Kasumi-1 (cell line): ENCODE measurements at regions not wholly inside any gene's neighbourhood (a gene's known extent, or its start where the extent isn't known, plus 50 kb on each side); places are given as distances from the start of the nearest gene placed in this dataset.
A peak's percentile ranks its signal among the peaks of the same experiment; 100 is the strongest.

Source experiments
- DNase-seq, 2 experiments: peaks; one replicate each; lab custom pipeline; 2025; lab: John Stamatoyannopoulos, UW

DNA sequence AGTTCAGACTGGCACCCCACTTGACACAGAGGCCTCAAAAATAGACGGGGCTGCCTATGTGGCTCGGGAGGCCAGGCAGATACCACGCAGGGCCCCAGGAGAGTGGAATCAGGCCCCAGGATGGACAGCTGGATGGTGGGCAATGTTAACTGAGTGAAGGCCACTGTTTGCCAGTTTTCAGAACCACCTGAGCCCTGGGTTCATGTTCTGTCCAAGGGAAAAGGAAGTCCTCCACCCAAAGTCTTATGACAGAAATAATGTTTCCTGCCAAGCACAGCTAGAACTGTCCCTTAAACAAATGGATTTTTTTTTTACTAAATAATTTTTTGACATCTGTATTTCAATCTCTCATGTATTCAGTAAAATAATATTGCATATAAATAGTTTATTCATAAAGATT lies 228.4 kb downstream of the KLF13 start:
- no peak for DNase-seq

DNA sequence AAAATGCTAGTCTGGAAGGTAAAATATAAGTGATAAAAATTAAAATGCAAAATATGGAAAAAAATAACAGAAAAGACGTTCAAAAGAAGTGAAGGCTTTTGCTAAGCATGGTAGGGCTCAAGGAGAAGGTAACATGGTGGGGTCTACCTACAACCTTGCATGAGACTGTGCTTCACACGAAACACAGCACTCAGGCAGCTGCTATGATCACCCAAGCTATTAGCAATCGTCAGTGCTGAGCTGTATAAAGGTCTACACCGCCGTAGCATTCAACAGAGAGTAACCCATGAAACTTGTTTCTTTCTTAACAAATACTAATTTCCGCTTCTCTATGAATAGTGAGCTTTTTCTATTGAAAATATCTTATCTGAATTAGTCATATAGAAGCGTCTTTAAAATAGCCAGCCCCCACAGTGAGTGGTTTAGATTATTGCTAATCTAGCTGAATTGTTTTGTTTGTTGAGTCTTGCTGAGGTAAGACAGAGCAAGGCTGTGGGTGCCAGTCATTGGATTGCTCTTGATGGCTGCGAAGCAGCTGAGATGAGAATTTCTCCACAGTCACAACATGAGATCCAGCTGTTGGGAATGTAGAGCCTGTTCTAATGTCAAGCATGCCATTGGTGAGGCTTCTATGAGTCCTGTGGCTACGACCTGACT lies 230.0 kb downstream of the KLF13 start:
- no peak for DNase-seq

DNA sequence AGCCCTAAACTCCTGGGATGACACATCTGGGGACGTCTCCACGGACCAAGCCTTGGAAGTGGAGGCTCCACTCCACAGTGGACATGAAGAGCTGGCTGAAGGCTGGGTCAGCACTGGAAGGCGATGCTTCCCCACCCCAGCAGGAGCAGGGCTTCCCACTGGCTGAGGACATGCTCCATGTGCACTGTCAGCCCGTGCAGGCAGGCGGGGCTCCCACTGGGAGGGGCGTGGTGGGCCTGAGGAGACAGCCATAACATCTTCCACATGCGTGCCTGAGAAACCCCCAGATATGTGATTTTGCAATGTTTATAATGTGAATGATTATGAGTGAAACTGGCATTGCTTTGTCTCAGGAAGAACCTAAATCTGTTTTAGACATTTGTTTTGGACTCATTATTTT lies 231.3 kb downstream of the KLF13 start:
- no peak for DNase-seq

DNA sequence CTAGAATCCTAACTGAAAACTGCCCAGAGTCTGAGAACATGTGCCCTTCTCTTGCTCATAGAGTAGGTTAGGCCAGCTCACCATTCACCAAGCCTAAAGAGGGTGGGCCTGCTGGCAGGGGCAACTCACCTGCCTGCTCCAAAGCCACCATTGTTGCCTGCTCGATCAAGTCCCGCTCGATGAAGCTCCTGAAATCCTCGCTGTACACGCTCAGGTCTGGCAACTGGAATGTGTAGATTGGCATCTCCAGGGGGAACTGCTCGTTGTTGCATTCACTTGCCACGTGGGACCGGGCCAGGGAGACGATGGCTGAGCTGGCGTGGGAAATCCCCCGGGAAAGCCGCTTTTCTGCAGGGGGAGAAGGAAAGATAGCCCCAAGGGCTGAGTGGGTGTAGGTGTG lies 232.2 kb downstream of the KLF13 start:
- no peak for DNase-seq

DNA sequence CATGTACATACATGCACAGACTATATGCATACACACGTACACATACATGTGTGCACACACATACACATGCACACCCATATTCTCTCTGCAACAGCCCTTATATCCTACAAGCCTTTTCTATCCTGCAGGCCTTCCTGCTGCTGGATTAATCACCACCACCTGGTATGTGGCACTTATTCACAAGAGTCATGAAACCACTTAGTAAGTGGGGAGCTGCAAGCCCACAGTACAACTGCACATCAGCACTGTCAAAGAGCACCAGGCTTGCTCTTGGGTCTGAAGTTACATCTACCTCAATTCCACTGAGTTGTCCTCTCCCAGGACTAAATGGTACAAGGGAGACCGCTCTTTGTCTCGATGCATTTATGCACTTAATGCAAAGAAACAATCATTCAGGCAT lies 233.2 kb downstream of the KLF13 start:
- DNase-seq = no peak

DNA sequence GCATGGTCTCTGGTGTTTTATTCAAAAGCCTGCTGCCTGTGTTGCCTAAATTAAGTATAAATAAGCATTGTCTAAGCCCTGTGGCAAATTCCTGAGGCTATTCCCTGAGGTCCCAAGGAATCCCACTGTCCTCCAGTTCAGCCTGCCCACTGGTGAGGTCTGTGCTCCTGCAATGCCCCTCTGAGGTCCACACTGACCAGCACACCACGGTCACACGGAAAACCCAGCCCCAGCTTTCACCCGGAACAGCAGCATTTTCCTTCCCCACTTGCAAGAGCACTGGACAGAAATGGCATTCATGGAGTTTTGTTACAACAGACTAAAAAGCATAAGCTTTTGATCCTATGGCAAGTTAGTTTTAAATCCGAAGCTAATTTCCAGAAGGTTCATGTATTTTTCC lies 234.0 kb downstream of the KLF13 start:
- DNase-seq = no peak

DNA sequence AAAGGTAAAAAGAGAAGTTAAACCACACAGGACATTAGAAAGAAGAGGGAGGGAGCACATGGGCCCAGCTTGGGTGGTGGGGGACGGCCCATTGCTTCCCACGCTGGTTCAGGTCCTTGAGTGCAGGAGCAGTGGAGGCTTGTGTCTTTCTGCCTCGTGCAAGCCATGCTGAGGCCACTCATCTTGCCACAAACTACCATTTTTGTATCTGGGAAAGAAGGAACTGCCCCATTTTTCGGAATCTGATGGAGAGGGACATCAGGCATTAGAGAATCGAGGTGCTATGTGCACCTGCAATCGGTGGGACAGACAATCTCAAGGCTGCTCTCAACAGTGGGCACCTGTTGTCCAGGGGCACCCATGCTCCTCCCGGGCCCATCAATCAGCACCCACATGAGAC lies 234.5 kb downstream of the KLF13 start:
- DNase-seq = no peak

DNA sequence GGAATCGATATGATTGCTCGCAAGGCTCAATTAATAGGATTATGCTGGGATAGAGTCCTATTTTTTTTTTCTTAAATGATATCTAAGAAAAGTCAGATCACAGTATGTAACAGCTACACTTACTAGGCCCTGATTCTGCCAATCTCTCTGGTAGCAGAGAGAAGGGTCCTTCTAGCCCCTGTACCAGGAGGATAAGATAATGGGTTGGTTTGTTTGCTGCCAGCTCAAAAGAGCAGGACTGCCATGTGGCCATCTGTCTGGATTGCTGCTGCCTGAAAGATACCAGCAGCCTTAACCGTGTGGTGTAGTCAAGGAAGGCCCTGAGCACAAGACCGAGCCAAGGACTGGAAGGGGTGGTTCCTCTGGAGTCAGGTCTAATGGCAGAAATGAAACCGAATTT lies 236.4 kb downstream of the KLF13 start:
- no peak for DNase-seq

DNA sequence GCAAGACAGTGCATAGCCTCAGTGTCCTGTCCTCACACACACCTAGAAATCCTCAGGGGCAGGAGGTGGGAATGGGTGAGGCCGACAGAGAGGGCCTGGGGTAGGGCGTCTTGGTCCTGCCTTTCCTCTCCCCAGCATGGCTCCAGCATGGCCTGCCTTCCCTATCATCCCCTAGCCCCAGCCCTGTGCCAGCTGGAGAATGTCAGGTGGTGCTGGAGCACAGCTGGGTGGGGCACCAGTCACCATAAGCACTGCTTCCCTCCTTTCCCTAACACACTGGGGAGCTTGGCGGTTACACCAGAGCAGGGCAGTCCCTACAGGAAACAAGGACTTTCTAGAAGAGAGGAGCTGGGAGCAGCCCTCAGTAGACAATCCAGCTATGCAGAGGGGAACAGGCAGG lies 236.8 kb downstream of the KLF13 start:
- no peak for DNase-seq

DNA sequence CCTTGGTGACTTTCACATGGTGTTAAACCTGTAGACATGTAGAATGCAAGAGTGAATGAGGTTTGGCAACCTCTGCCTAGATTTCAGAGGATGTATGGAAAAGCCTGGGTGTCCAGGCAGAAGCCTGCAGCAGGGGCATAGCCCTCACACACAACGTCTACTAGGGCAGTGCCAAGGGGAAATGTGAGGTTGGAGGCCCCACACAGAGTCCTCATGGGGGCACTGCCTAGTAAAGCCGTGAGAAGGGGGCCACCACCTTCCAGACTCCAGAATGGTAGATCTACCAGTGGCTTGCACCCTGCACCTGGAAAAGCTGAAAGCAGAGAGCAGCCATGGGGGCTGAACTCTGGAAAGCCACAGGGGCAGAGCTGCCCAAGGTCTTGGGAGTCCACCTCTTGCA lies 241.2 kb downstream of the KLF13 start:
- no peak for DNase-seq

DNA sequence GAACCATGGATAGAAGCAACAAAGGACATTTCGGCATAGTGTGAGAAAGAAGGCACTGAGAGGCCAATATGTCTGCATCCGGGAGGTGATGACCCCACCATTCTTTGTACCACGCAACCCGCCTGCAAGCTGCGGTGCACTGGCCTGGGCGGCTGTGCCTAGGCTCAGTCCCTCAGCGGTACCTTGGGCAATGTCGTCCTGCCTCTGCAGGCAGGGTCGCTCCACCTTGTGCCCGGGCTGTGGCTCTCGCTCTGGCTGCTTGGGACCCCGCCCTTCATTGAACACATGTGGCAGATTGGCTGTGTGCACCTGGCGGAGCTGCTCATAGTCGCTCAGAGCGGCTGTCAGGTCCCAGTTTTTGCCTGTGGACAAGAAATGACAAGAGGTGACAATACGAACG lies 243.2 kb downstream of the KLF13 start:
- DNase-seq = no peak

DNA sequence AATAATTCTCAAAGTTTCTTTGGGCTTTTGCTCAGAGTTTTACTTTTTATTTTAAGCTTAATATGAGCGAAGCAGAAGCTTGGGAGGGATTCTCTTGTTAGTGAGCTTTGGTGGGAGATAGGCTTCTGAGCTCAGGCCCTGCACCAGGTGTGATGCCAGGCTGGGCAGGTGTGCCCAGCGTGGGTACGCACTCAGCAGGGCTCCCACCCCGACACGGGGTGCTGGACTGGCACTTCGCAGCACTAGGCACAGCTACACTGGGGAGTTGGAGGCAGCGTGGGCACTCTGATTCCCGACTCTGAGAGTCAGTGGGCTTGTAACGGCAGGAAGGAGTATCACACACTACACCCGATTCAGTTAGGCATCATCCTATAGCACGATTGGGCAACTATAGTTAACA lies 244.0 kb downstream of the KLF13 start:
- no peak for DNase-seq

DNA sequence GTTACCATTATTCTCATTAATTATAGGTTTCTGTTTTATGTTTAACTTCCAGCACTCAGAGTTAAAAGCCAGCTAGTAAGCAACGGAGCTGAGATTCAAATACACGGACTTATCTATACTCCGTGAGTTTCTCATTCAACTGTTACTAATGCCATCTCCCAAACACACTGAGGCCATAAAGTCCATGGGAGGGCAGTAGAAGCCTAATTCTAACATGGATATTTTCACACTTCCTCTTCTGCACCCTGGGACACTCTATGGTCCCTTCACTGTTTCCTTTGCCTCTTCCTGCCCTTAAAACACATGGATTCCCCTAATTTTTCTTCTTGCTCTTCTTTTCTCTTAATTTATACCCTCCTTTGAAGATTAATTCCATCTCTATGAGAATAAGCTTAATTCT lies 245.0 kb downstream of the KLF13 start:
- peak; percentile 6 to 28 for DNase-seq

DNA sequence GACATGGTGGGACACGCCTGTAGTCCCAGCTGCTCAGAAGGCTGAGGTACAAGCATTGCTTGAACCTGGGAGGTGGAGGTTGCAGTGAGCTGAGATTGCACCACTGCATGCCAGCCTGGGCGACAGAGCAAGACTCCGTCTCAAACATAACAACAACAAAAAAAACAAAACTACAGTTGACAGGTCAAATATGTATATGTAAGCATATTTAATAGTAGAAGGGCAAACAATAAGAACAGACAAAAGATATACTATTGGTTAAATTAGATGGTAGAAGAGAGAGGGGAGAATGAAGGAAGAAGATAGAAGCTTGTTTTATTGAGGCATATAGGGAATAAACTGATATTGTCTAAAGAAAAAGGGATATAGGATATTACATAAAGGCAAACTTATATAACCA lies 247.1 kb downstream of the KLF13 start:
- DNase-seq = no peak

DNA sequence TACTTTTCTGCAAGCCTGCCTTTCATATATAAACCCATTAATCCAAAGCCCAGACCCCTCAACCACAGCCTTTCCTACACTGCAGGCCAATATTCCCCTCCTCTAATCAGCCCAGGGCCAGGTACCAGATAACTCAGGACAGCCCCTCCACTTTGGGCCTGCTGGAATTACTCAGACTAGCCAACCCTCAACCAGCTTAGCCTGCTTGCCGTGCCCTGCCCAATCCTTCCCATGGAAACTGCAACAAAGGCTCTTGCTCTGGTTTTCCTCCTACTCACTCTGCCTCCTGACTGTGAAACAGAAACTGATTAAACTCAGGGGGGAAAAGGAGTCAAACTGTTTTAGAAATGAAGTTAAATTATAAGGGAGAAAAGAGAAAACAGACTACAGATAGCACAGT lies 248.1 kb downstream of the KLF13 start:
- DNase-seq = no peak

DNA sequence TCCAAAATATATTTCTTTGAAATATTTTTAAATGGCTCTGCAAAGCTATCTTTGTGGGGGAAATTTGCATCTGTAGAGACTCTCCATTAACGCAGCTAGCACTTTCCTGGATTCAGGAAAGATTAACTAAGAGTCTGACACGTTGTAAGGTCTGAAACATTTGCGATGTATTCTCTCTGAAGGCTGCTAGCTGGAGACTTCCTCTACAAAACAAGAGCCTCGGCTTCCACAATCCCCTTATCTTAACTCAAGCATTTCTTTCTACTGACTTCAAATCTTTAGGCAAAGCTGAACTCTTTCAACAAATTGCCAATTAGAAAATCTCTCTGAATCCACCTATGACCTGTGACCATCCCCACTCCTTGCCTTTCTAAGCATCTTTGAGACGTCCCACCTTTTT lies 250.5 kb downstream of the KLF13 start:
- DNase-seq = no peak

DNA sequence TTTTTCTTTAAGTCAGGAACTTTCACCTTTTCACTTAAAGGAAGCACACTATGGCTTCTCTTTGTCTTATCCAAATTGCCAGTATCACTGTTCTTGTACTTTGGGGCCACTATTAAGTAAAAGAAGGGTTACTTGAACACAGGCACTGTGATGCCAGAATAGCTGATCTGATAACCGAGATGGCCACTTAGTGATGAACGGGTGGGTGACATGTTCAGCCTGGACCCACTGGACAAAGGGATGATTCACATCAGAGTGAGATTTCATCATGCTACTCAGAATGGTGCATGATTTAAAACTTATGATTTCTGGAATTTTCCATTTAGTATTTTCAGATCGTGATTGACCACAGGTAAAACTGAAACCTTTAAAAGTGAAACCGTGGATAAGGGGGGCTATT lies 252.6 kb downstream of the KLF13 start:
- no peak for DNase-seq

DNA sequence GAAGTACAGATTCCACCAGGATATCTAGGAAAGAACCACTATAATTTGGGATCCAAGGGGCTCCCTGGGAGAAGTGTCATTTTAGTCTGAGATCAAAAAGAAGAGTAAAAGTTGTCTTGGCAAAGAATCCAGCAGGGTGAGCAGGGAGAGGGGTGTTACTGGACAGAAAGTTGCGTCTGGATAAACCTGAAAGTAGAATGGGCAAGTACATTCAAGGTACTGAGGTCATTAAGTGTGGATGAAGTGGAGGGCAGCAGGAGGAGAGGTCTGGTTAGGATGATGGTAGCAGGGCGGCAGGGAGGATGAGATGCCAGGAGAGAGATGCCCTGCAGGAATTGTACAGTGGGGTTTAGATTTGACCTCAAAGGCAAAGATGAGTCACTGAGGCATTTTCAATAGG lies 253.3 kb downstream of the KLF13 start:
- no peak for DNase-seq

DNA sequence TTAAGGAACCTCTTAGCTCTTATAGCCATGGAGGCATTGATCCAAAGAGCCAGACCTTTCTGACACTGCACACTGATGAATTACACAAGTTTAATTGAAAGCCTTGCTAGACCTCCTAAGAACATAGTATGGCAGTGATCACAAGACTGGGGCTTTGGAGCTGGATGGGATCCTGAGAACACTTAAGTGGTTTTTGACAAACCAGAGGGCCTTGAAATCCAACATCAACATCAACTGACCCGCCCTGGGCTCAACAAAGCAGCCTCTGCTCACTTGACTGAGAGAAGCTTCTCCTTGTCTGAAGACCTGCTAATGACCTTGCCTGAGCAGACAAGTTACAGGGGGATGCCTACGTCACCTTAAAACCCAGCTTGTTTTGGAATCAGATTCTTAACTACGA lies 257.6 kb downstream of the KLF13 start:
- no peak for DNase-seq

DNA sequence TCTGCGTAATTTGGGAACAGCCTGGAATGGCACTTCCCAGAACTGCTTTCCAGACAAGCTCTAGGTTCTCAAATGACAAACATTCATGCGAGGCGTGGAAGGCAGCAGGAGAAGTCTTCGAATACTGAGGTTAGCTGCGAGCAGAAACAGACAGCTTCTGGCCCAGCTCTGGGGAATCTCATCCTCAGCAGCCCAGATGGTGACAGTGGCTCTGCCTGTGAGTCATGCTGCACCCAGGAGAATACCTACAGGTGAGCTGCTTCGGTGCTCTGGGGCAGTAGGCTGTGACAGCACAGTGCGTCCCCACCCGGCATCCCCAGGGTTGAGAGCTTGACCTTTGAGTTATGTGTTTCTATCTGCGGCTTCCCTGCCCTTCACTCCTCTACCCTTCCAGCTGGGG lies 258.6 kb downstream of the KLF13 start:
- no peak for DNase-seq

DNA sequence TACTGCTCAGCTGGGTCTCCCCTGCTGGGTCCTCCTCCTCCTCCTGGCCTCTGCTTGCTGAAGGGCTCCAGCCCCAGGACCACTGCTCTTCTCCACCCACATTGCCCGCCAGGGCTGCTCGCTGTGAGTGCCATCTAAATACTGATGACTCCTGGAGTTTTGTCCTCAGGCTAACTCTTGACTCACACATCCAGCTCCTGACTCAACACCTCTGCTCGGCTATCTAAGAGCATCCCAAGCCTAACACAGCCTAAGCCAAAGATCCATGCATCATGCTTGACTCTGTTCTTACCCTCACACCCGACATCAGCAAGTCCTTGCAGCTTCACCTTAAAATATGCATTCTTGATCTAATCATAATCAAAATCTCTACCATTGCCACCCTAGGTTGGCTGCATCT lies 260.2 kb downstream of the KLF13 start:
- no peak for DNase-seq

DNA sequence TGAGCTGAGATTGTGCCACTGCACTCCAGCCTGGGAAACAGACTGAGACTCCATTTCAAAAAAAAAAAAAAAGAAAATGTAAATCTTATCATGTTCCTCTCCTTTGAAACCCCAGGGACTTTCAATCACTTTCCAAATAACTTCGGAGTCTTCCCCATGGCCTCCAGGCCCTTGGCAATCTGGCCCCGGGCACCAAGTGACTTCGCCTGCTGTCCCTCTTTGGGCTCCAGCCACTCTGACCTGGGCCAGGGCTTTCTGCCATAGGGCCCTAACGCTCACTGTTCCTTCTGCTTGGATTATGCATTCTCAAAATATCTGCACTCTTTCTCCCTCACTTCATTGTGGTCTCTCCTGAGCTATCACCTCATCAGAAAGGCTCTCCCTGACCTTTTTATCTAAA lies 260.9 kb downstream of the KLF13 start:
- no peak for DNase-seq

DNA sequence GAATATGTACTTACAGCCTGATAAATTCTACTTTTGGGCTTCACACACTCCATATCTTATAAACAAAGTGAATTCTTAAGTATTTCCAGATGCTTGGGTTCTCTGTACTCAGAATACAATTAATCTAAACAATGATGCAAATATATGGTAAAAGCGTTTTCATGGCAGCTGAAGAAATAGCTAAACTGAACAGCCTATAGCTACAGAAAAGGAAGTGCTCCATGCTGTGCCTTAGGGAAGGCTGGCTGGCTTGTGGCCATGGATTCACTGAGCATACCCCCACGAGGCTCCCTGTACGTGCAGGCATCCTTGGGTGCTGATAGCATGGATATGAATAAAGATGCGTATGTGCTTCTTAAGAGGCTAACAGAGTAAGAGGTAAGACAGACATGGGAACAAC lies 264.0 kb downstream of the KLF13 start:
- no peak for DNase-seq

DNA sequence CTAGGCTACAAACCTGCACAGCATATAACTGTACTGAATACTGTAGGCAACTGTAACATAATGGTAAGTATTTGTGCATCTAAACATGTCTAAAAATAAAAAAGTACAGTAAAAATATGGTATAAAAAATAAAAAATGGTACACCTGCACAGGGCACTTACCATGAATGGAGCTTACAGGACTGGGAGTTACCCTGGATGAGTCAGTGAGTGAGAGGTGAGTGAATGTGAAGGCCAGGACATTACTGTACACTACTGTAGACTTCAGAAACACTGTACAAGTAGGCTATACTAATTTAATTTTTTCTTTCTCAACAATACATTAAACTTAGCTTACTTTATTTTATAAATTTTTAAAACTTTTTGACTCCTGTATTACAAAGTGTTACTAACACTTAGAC lies 265.3 kb downstream of the KLF13 start:
- no peak for DNase-seq

DNA sequence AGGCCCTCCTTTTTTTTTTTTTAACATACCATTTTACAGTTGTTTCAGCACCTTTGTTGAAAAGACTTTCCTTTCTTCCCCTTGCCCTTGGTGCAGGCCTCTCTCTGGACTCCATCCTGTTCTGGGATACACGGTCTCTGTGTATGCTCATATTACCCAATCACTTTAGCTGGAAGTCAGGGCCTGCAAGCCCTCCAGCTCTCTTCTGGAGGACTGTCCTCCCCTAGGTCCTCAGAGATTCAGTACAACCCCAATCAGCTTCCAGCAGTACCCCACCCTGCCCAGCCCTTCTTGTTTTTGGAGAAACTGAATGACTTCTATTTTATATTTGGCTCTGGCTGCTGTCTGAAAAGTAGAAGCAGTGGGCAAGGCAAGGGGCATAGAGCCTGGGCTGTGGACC lies 270.8 kb downstream of the KLF13 start:
- no peak for DNase-seq
